HCEC 1CT (cell line): ENCODE measurements at regions not wholly inside any gene's neighbourhood (a gene's known extent, or its start where the extent isn't known, plus 50 kb on each side); places are given as distances from the start of the nearest gene placed in this dataset.
"Not testable (repeated sequence)": the region's sequence is repeated elsewhere in the genome, so short reads cannot be mapped to it uniquely, and the experiment has no call there.

Experiments
- DNase-seq: peaks from one replicate; pipeline ENCODE4 v3.0.0-alpha.2; 2017

DNA sequence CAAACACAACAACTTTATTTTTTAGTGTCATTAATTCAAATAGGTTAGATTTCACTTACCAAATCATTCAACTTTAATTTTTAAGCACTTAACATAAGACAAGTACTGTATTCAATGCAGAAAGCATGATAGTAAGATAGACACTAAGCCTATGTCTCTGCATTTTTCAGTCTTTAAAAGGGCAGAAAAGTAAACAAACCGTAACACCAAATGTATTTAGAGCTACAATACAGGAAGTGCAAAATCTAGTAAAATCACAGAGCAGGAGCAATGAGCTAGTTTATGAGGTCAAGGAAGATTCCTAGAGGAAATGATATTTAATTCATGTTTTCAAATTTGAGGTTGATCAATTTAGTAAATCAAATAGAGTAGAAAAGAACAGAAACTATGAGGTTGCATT is 68.0 kb upstream of the KLF8 start:
- not testable (repeated sequence) for DNase-seq
